Smooth muscle cell (in vitro differentiated cells): ENCODE measurements at regions not wholly inside any gene's neighbourhood (a gene's known extent, or its start where the extent isn't known, plus 50 kb on each side); places are given as distances from the start of the nearest gene placed in this dataset.
A peak's percentile ranks its signal among the peaks of the same experiment; 100 is the strongest.
"Not testable (repeated sequence)": the region's sequence is repeated elsewhere in the genome, so short reads cannot be mapped to it uniquely, and the experiment has no call there.

Experiments
- DNase-seq: peaks from one replicate; lab custom pipeline; 2025; ENCODE audit not compliant: unreplicated experiment; lab: John Stamatoyannopoulos, UW
- H2AFZ ChIP-seq: fragments of 200-600 bp; sonication (generic); 2 replicates; pipeline ENCODE4 v1.6.0; 2016; ENCODE audit warnings: antibody characterized with exemption, low read depth, mild to moderate bottlenecking
- H3F3A ChIP-seq: fragments of 200-600 bp; sonication (generic); 2 replicates; pipeline ENCODE4 v1.6.0; 2017; ENCODE audit warnings: antibody characterized with exemption, low read depth
- H3K27ac ChIP-seq: fragments of 200-600 bp; sonication (generic); 2 replicates; pipeline ENCODE4 v1.5.1; 2016; ENCODE audit warnings: low read depth, mild to moderate bottlenecking
- H3K27me3 ChIP-seq: fragments of 200-600 bp; sonication (generic); 2 replicates; pipeline ENCODE4 v1.6.1; 2016; ENCODE audit warnings: low read depth, mild to moderate bottlenecking
- H3K36me3 ChIP-seq: fragments of 200-600 bp; sonication (generic); 2 replicates; pipeline ENCODE4 v1.5.1; 2016; ENCODE audit warnings: low read depth
- H3K4me1 ChIP-seq: fragments of 200-600 bp; sonication (generic); 2 replicates; pipeline ENCODE4 v1.5.1; 2016; ENCODE audit warnings: low read depth
- H3K4me2 ChIP-seq: fragments of 200-600 bp; sonication (generic); 2 replicates; pipeline ENCODE4 v1.6.0; 2016; ENCODE audit warnings: mild to moderate bottlenecking
- H3K4me3 ChIP-seq: fragments of 200-600 bp; sonication (generic); 2 replicates; pipeline ENCODE4 v1.5.1; 2016; ENCODE audit warnings: mild to moderate bottlenecking
- H3K79me2 ChIP-seq: fragments of 200-600 bp; sonication (generic); 2 replicates; pipeline ENCODE4 v1.6.0; 2016; ENCODE audit warnings: low read depth, mild to moderate bottlenecking
- H3K9ac ChIP-seq: fragments of 200-600 bp; sonication (generic); 2 replicates; pipeline ENCODE4 v1.6.0; 2016; ENCODE audit warnings: low read depth
- H3K9me3 ChIP-seq: fragments of 200-600 bp; sonication (generic); replicated peaks from 2 replicates; pipeline ENCODE4 v1.5.1; 2016; ENCODE audit warnings: low read depth
- H4K20me1 ChIP-seq: fragments of 200-600 bp; sonication (generic); 2 replicates; pipeline ENCODE4 v1.6.0; 2016; ENCODE audit warnings: low read depth
- CTCF ChIP-seq: fragments of 200-600 bp; sonication (generic); IDR thresholded peaks from 2 replicates; pipeline ENCODE4 v1.5.1; 2017; ENCODE audit warnings: borderline replicate concordance, mild to moderate bottlenecking, antibody characterized with exemption; ENCODE audit not compliant: insufficient read depth, poor library complexity, severe bottlenecking
- WGBS: methylation state at CpG from one replicate; pipeline ENCODE4 v1.1.7; 2016; ENCODE audit warnings: low lambda C conversion rate; 5-methylcytosine and 5-hydroxymethylcytosine counted together

GRCh38 chr6:11460001-11460668 lies 77.4 kb upstream of the TMEM170B start:
- no peak for DNase-seq
- Histone ChIP-seq H3K4me3 (no peak overlapping the region), H3K9ac (no peak overlapping the region), H3F3A (no peaks in the 10 kb centered on the region), H2AFZ (peak overlapping the region; percentile 52), H3K4me1 (no peaks in the 10 kb centered on the region), H3K4me2 (peak overlapping the region; percentile 2), H3K27ac (peak overlapping the region; percentile 39), H4K20me1 (no peaks in the 10 kb centered on the region), H3K9me3 (no peaks in the 10 kb centered on the region), H3K79me2 (no peaks in the 10 kb centered on the region), H3K36me3 (no peaks in the 10 kb centered on the region), H3K27me3 (no peaks in the 10 kb centered on the region)
- 66% methylated on average over 4 of the region's 4 CpGs for WGBS
- no peak for TF ChIP-seq CTCF

GRCh38 chr6:11459079-11459610 lies 78.4 kb upstream of the TMEM170B start:
- no peaks in the 10 kb centered on the region for H3F3A ChIP-seq
- no peaks in the 10 kb centered on the region for H3K36me3 ChIP-seq
- H3K27ac ChIP-seq = no peak overlapping the region
- H4K20me1 ChIP-seq = no peaks in the 10 kb centered on the region
- H2AFZ ChIP-seq = no peak overlapping the region
- no peaks in the 10 kb centered on the region for H3K4me1 ChIP-seq
- no peak for TF ChIP-seq CTCF
- H3K9me3 ChIP-seq = no peaks in the 10 kb centered on the region
- no peaks in the 10 kb centered on the region for H3K27me3 ChIP-seq
- no peak overlapping the region for H3K4me2 ChIP-seq
- H3K4me3 ChIP-seq = no peak overlapping the region
- H3K79me2 ChIP-seq = no peaks in the 10 kb centered on the region
- no peak overlapping the region for H3K9ac ChIP-seq
- WGBS = 94% methylated on average over 2 of the region's 2 CpGs
- no peak for DNase-seq

- H3K4me2 ChIP-seq = no peak overlapping the region
- H3K4me1 ChIP-seq = no peaks in the 10 kb centered on the region
- no peak for DNase-seq
- no peaks in the 10 kb centered on the region for H3F3A ChIP-seq
- no peak overlapping the region for H2AFZ ChIP-seq
- H3K36me3 ChIP-seq = no peaks in the 10 kb centered on the region
- H3K9me3 ChIP-seq = no peaks in the 10 kb centered on the region
- no peaks in the 10 kb centered on the region for H4K20me1 ChIP-seq
- H3K27me3 ChIP-seq = no peaks in the 10 kb centered on the region
- no peak overlapping the region for H3K9ac ChIP-seq
- no peaks in the 10 kb centered on the region for H3K79me2 ChIP-seq
- H3K27ac ChIP-seq = no peak overlapping the region
- TF ChIP-seq CTCF = no peak
- WGBS = 97% methylated on average over 2 of the region's 2 CpGs
- H3K4me3 ChIP-seq = no peak overlapping the region
These were observed 79.0 kb upstream of the TMEM170B start for GRCh38 chr6:11458509-11458908.

- not testable (repeated sequence) for H3K79me2 ChIP-seq, H3K36me3 ChIP-seq, H4K20me1 ChIP-seq, H2AFZ ChIP-seq, H3K27me3 ChIP-seq, H3K27ac ChIP-seq, H3K4me2 ChIP-seq, H3K9me3 ChIP-seq, DNase-seq, H3K9ac ChIP-seq, H3K4me1 ChIP-seq, H3F3A ChIP-seq, H3K4me3 ChIP-seq
- WGBS = 92% methylated on average over 6 of the region's 6 CpGs
These were observed 80.1 kb upstream of the TMEM170B start for GRCh38 chr6:11457422-11457821.

- H3K9me3 ChIP-seq, H3K79me2 ChIP-seq, H3F3A ChIP-seq, H3K4me2 ChIP-seq, H3K36me3 ChIP-seq, H3K27ac ChIP-seq, H3K9ac ChIP-seq, H3K4me1 ChIP-seq, DNase-seq, H4K20me1 ChIP-seq, H3K27me3 ChIP-seq, H3K4me3 ChIP-seq, H2AFZ ChIP-seq: not testable (repeated sequence)
- WGBS = 96% methylated on average over 8 of the region's 8 CpGs
These were observed 85.4 kb upstream of the TMEM170B start for GRCh38 chr6:11452106-11452505.
